GM12891 (cell line): ENCODE measurements at regions not wholly inside any gene's neighbourhood (a gene's known extent, or its start where the extent isn't known, plus 50 kb on each side); places are given as distances from the start of the nearest gene placed in this dataset.

ENCODE experiments used
- DNase-seq: peaks from one replicate; pipeline ENCODE4 v3.0.0; 2011; ENCODE audit warnings: low spot score; ENCODE audit not compliant: insufficient read length
- FAIRE-seq: peaks from 2 replicates; lab custom pipeline; 2011; peaks lifted over from hg19 to GRCh38; lab: Jason Lieb, UNC
- PAX5 ChIP-seq: IDR thresholded peaks from 2 replicates; pipeline ENCODE4 v1.6.1; 2011; ENCODE audit warnings: low read length, moderate library complexity, mild to moderate bottlenecking; ENCODE audit not compliant: insufficient read depth, severe bottlenecking
- POLR2A ChIP-seq: IDR thresholded peaks from 2 replicates; pipeline ENCODE4 v1.6.1; 2011; ENCODE audit warnings: low read depth, low read length, control low read depth
- POLR2AphosphoS5 ChIP-seq: IDR thresholded peaks from 2 replicates; pipeline ENCODE4 v1.6.1; 2011; ENCODE audit warnings: low read depth, low read length, control low read depth
- POU2F2 ChIP-seq: IDR thresholded peaks from 2 replicates; pipeline ENCODE4 v1.6.1; 2011; ENCODE audit warnings: low read depth, mild to moderate bottlenecking, control low read depth, low read length, moderate library complexity
- SPI1 ChIP-seq: IDR thresholded peaks from 2 replicates; pipeline ENCODE4 v1.6.1; 2011; ENCODE audit warnings: low read depth, low read length, control low read depth
- TAF1 ChIP-seq: IDR thresholded peaks from 2 replicates; pipeline ENCODE4 v1.6.1; 2011; ENCODE audit warnings: low read depth, low read length, control low read depth

GRCh38 chr5:29054282-29054681, 2015.9 kb upstream of the CDH9 start:
- no peak for DNase-seq
- FAIRE-seq: no peak
- TF ChIP-seq POLR2AphosphoS5: no peak

GRCh38 chr5:29051509-29051908, 2013.1 kb upstream of the CDH9 start:
- DNase-seq: no peak
- no peak for FAIRE-seq
- no peak for TF ChIP-seq SPI1
- no peak for TF ChIP-seq POU2F2
- TF ChIP-seq TAF1: no peak
- TF ChIP-seq POLR2A: no peak

DNA sequence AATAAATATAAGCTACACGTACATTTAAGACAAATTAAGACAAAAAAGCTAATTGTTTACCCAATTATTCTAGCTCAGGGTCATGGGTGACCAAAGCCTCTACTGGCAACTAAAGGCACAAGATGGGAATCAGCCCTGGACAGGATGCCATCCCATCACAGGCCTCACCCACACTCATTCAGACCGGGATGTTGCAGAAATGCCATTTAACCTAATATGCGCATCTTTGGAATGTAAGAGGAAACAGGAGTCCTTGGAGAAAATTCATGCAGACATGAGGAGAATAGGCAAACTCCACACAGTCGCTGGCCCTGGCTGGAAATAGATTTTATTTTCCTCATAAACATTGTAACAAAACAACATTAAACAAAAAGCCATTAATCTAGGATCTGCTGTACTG, 2003.8 kb upstream of the CDH9 start:
- no peak for FAIRE-seq
- no peak for TF ChIP-seq POLR2AphosphoS5
- no peak for TF ChIP-seq POLR2A
- TF ChIP-seq PAX5: no peak
- TF ChIP-seq TAF1: no peak
- TF ChIP-seq POU2F2: no peak
- TF ChIP-seq SPI1: no peak
- no peak for DNase-seq

- FAIRE-seq: no peak
- TF ChIP-seq SPI1 (no peak), PAX5 (no peak), TAF1 (no peak), POLR2A (no peak), POLR2AphosphoS5 (no peak), POU2F2 (no peak)
- no peak for DNase-seq
Measured at GRCh38 chr5:29040404-29040803, 2002.0 kb upstream of the CDH9 start.

- TF ChIP-seq POLR2AphosphoS5: no peak
- TF ChIP-seq POU2F2: no peak
- TF ChIP-seq SPI1: no peak
- TF ChIP-seq PAX5: no peak
- no peak for TF ChIP-seq TAF1
- TF ChIP-seq POLR2A: no peak
- FAIRE-seq (no peak), DNase-seq (no peak)
Measured at GRCh38 chr5:29039994-29040393, 2001.6 kb upstream of the CDH9 start.

- FAIRE-seq (no peak), DNase-seq (no peak)
- no peak for TF ChIP-seq POLR2AphosphoS5
- TF ChIP-seq POU2F2: no peak
- TF ChIP-seq SPI1: no peak
- no peak for TF ChIP-seq PAX5
- TF ChIP-seq POLR2A: no peak
- TF ChIP-seq TAF1: no peak
Measured at GRCh38 chr5:29037716-29038115, 1999.3 kb upstream of the CDH9 start.

DNA sequence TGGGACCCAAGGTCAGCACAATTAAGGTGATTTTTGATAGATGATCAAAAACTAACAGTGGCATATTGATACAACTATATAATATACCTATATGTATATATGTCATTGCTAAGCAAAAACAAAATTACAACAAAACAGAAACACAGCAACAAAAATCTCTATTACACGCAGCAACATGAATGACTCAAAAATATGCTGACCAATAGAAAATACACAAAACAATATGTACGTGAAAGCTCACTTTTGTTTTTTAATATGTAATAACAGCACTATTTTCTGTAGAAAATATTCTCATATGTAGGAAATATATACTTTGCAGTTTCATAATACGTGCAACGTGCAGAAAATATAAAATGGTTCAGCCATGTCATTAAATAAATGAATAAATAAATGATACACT, 1985.7 kb upstream of the CDH9 start:
- TF ChIP-seq POLR2AphosphoS5 (no peak), PAX5 (no peak), SPI1 (no peak)
- FAIRE-seq: no peak

DNA sequence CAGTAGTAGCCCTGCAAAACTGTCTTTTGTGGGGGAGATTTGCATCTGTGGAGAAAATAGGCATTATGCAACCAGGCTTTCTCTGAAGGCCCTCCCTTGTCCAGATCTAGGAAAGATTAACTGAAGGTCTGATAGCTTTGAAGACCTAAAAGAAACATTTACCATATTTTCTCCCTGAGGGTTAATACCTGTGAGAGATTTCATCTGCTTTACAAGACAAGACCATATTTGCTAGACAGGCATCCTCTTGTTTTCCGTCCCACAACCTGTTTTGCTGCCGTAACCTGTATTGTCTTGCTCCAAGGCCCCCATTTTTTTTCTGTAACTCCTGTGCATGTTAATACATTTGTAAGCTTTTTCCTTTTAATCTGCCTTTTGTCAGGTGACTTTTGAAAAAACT, 1985.2 kb upstream of the CDH9 start:
- DNase-seq (no peak), FAIRE-seq (no peak)
- TF ChIP-seq POU2F2 (no peak), SPI1 (no peak), POLR2AphosphoS5 (no peak), TAF1 (no peak), POLR2A (no peak), PAX5 (no peak)

More for the DNA sequence above, 1985.7 kb upstream of the CDH9 start:
- DNase-seq: no peak

DNA sequence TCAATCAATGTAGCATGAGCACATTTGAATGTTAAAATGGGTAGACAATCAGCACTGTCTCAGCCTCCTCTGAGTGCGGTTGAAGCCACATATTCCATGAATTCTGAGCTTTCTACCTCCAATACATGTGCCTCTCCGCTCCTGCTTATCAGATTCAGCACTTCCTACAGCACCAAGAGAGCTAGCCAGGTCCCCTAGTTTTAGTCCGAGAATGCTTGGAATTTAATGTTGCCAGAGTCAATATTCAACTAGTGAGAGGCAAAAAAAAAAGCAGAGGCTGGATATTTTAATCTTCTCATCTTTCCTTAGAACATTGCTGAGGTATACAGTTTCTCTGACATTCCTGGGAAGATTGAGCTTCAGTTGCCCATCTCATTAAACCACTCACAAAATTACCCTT, 1979.1 kb upstream of the CDH9 start:
- TF ChIP-seq POU2F2 (no peak), PAX5 (no peak), POLR2AphosphoS5 (no peak), TAF1 (no peak), POLR2A (no peak), SPI1 (no peak)
- DNase-seq (no peak), FAIRE-seq (no peak)

GRCh38 chr5:29016067-29016466, 1977.7 kb upstream of the CDH9 start:
- no peak for DNase-seq
- TF ChIP-seq POLR2AphosphoS5 (no peak), PAX5 (no peak), POLR2A (no peak), TAF1 (no peak), POU2F2 (no peak), SPI1 (no peak)
- FAIRE-seq: no peak
